Glomerular visceral epithelial cell (primary cell): ENCODE measurements at regions not wholly inside any gene's neighbourhood (a gene's known extent, or its start where the extent isn't known, plus 50 kb on each side); places are given as distances from the start of the nearest gene placed in this dataset.

Source experiments
- DNase-seq: peaks from one replicate; pipeline ENCODE4 v3.0.0-alpha.2; 2016; ENCODE audit errors: extremely low spot score

DNA sequence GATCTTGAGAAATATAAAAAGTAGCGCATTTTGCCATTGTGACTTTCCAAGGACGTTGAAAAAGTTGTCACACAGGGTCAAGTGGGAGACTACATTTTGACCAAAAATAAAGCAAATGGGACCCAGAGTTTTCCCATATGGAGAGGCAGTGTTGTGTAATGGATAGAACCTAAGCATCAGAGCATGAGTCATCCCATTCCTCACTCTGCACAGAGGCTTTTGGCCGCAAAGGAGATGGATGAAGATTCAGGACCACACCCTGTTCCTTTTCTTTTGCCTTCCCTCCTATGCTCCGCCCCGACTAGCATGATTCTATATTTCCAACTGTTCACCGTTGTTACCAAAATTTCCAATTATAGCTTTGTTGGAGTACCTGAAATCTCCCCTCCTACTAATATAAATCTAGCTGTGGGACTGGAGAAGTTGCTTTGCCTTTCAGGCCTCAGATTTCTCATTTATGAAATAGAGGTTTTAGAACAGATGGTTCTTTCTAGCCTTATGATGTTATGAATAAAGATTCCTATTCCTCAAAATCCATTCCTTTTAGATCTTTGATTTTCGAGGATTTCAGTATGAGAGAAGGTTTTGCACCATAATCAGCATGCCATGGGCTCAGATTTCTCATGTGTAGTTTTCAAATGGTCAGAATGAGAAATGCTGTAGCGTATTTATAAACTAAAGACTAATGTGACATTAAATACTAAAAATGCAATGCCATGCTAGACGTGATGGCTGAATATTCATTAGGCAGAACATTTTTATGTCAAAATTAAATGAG, 921.9 kb upstream of the TENM4 start:
- no peak for DNase-seq

- no peak for DNase-seq
Measured at GRCh38 chr11:80355251-80355650, 914.4 kb upstream of the TENM4 start.

- no peak for DNase-seq
Measured at GRCh38 chr11:80350541-80350940, 909.7 kb upstream of the TENM4 start.

GRCh38 chr11:80349997-80350396, 909.2 kb upstream of the TENM4 start:
- no peak for DNase-seq

GRCh38 chr11:80346353-80347059, 905.7 kb upstream of the TENM4 start:
- no peak for DNase-seq

DNA sequence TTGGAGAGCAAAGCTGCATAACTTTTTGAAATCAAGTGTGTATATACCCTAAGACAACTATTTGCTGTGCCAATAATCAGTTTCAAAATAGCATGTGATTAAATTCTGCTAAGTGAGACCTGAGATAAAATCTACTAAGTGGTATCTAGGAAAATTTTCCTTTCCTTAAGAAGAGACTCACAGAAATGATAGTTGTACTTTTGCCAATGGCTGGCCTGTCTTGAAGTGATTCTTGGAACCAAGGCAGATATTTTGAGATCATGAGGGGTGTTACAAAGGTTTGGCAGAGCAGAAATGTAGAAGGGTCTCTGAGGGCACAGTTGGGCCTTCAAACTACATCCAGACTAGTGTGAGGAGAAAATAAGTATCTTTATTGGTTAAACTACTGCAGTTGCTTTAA, 902.6 kb upstream of the TENM4 start:
- no peak for DNase-seq

- no peak for DNase-seq
Measured at GRCh38 chr11:80338231-80338630, 897.4 kb upstream of the TENM4 start.

GRCh38 chr11:80331694-80332093, 890.9 kb upstream of the TENM4 start:
- no peak for DNase-seq

GRCh38 chr11:80330264-80330663, 889.4 kb upstream of the TENM4 start:
- DNase-seq: peak; percentile 12

DNA sequence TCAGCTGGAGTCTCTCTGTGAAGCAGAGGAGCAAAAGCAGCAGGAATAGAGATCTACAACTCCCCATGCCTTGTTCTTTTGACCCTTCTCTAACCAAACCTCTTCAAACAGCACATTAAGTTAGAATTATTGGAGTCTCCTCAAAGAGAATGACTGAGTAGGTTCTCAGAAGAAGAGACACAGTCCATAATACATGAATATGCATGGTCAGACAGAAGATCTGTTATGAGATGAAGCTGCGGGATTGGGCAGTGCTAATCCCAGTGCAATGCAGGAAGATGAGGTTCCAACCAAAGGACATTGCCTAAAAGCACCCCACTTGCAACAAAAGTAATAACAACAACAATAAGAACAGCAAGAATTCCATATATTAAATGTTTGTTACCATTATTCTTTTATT, 887.9 kb upstream of the TENM4 start:
- no peak for DNase-seq

GRCh38 chr11:80327956-80328614, 887.3 kb upstream of the TENM4 start:
- no peak for DNase-seq

DNA sequence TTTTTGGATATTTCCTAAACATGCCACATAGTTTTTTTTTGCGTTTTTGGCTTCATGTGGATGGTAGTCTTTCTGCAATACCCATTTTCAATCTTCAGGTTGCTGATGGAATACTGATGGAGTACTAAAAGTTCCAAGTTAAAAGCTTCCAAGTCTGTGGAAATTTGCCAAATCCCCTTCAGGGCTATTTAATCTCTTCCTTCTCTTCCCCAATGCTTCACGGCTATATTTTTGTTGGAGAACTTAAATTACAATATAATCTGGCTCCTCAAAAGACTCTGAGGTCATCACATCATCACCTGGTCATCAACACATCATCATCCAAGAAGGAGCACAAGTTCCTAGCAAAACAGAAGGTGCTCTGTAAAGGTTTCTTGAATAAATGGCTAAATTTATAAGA, 881.0 kb upstream of the TENM4 start:
- DNase-seq: no peak

- peak; percentile 2 for DNase-seq
Measured at GRCh38 chr11:80320765-80321164, 879.9 kb upstream of the TENM4 start.

DNA sequence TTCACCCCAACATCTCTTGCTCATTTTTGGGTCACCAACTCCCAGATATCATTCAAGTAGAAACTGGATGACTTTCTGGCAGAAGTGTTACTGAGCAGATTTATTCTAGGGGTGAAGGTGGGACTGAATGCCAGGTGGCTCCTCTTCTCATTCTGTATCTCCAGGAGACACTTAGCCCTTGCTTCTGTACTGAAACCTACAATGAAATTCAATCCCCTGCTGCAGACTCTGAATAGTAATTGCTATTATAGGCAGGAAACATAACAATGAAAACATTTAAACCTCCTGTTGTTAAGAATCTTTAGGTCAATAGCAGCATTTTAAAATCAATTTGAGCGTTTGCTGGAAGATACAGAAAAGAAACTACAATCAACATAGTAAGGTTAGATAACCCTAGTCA, 879.4 kb upstream of the TENM4 start:
- no peak for DNase-seq

DNA sequence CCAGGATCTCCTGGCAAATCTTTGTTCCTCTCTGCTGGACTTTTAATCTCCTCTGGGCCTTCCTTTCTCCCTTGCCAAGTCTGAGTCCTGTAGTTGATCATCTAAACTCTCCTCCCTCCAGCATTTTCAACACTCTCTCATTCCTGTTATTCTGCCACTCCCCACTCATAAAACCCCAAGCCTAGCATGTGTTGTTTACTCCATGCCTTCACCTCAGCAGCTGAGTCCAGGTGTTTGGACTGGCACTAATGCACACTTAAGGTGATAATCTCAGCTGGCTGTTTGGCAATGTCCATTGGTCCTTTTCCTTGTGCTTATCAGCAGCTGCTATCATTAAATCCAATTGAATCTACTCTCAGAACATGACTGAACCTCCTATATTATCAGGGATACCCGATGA, 876.8 kb upstream of the TENM4 start:
- no peak for DNase-seq

DNA sequence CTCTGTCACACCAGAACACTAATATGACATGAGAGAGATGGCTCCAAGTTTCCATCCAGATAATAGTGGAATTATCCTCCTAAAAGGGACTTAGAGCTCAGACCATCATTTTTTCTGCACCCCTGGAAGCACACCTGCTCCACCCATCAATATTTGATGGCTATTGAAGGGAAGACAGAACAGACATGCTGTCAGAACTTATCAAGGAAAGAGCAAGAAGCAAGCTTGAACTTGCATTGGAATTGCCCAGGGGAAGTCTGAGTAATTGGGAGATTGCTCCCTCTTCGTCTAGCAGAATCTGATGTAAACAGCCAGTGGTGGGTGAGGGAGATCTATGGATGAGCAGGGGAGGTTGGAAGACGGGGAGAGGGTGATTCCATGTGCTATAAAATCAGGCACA, 874.4 kb upstream of the TENM4 start:
- no peak for DNase-seq

GRCh38 chr11:80309301-80309700, 868.5 kb upstream of the TENM4 start:
- DNase-seq: peak; percentile 12

DNA sequence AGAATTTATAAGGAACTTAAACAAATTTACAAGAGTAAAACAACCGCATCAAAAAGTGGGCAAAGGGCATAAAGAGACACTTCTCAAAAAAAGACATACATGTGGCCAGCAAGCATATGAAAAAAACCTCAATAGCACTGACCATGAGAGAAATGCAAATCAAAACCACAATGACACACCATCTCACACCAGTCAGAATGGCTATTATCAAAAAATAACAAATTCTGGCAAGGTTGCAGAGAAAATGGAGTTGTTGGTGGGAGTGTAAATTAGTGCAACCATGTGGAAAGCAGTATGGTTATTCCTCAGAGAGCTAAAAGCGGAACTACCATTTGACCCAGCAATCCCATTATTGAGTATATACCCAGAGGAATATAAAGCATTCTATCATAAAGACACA, 866.8 kb upstream of the TENM4 start:
- peak; percentile 44 for DNase-seq

GRCh38 chr11:80297858-80298632, 857.2 kb upstream of the TENM4 start:
- DNase-seq: peak; percentile 82

GRCh38 chr11:80293293-80293692, 852.5 kb upstream of the TENM4 start:
- DNase-seq: no peak

DNA sequence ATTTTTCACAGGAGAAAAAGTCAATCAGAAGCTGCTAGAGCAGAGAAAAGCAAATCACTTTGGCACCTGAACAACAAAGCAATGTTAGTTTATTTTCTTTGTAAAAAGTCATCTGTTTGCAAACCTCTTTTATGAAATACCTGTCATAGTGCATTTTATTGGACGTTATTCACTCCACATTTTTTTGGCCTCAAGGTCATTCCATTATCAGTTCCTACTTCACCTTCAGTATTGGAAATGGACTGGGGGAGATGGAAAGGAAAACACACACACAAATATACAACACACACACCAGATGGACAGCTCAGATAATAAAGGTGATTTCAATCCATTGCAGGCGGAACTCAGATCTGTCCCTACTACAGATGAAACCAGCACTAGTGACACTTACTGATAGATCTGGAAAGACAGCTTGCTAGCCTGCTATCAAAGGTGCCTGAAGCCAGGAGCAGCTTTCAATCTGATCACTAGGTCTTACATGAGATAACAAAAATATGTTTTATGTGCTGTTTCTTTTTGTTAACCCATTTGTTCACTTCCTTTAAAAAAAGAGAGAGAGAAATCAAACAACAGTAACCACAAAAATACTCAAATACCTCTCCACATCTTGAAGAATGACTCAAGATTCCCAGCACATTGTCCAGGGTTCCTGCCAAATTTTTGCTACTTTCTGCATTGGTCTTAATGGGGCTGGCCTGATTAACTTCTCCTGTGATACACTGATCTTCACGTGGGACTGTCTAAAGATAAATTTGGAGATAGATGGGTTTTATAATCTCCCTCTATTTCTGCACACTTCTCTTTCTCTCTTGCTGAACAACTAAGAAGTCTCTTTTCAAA, 844.3 kb upstream of the TENM4 start:
- no peak for DNase-seq
